Naive thymus-derived CD4-positive, alpha-beta T cell (primary cell): ENCODE measurements at regions not wholly inside any gene's neighbourhood (a gene's known extent, or its start where the extent isn't known, plus 50 kb on each side); places are given as distances from the start of the nearest gene placed in this dataset.

Experiments used
- ATAC-seq: fragments of 150-1000 bp; cut with Tn5 transposase; 2 replicates; pipeline ENCODE4 v1.10.0; 2021; ENCODE audit warnings: mild to moderate bottlenecking, moderate library complexity
- CTCF ChIA-PET: fragments of 350-600 bp; sonication (Branson Sonifier 250); formaldehyde crosslinking; loops from one replicate; lab custom pipeline; 2021; ENCODE audit warnings: antibody characterized with exemption; lab: Charles Lee
- POLR2A ChIA-PET: fragments of 350-600 bp; sonication (Branson Sonifier 250); formaldehyde crosslinking; loops from one replicate; lab custom pipeline; 2021; ENCODE audit warnings: antibody characterized with exemption, inconsistent platforms; lab: Charles Lee
- DNase-seq, 9 donors: peaks; one replicate each; pipeline versions ENCODE4 v3.0.0 to v3.0.0-alpha.2; 2020 to 2022; ENCODE audit warnings: mixed read lengths in 1 of 9
- H3K27ac ChIP-seq: one replicate; pipeline ENCODE4 v1.7.0; 2013; ENCODE audit warnings: mild to moderate bottlenecking, low read depth, low read length, moderate library complexity
- H3K27me3 ChIP-seq, 2 donors: one replicate each; pipeline ENCODE4 v1.7.0; 2013; ENCODE audit warnings: low read length in 2 of 2, mild to moderate bottlenecking in 2 of 2, moderate library complexity in 2 of 2; ENCODE audit not compliant: control insufficient read depth in 2 of 2, insufficient read depth in 2 of 2
- H3K36me3 ChIP-seq, 3 experiments: 1 replicate in 2 of 3; 2 replicates in 1 of 3; pipeline ENCODE4 v1.7.0; 2013; ENCODE audit warnings: low read length in 3 of 3, mild to moderate bottlenecking in 3 of 3, moderate library complexity in 1 of 3; ENCODE audit not compliant: insufficient read depth in 3 of 3, control insufficient read depth in 2 of 3
- H3K4me1 ChIP-seq, 2 donors: one replicate each; pipeline ENCODE4 v1.7.0; 2013; ENCODE audit warnings: low read length in 2 of 2, mild to moderate bottlenecking in 2 of 2, moderate library complexity in 1 of 2; ENCODE audit not compliant: control insufficient read depth in 2 of 2, insufficient read depth in 2 of 2
- H3K4me3 ChIP-seq: 2 replicates; pipeline ENCODE4 v1.7.0; 2013; ENCODE audit warnings: mild to moderate bottlenecking, low read length
- H3K9me3 ChIP-seq, 3 experiments: 1 replicate in 2 of 3; 2 replicates in 1 of 3; pipeline ENCODE4 v1.7.0; 2013; ENCODE audit warnings: low read length in 3 of 3; ENCODE audit not compliant: control insufficient read depth in 2 of 3
- H3K27ac Mint-ChIP-seq, 9 donors: one replicate each; pipeline ENCODE4 v1.8.0; 2020 to 2022; ENCODE audit warnings: mixed read lengths in 9 of 9, mild to moderate bottlenecking in 8 of 9, moderate library complexity in 5 of 9, inconsistent platforms in 2 of 9
- H3K27me3 Mint-ChIP-seq, 5 donors: one replicate each; pipeline ENCODE4 v1.8.0; 2021 to 2022; ENCODE audit warnings: mixed read lengths in 5 of 5, mild to moderate bottlenecking in 1 of 5
- H3K36me3 Mint-ChIP-seq, 5 donors: one replicate each; pipeline ENCODE4 v1.8.0; 2020 to 2022; ENCODE audit warnings: mixed read lengths in 5 of 5, mild to moderate bottlenecking in 3 of 5, inconsistent platforms in 1 of 5
- H3K4me1 Mint-ChIP-seq, 7 donors: one replicate each; pipeline ENCODE4 v1.8.0; 2020 to 2022; ENCODE audit warnings: mixed read lengths in 7 of 7, mild to moderate bottlenecking in 3 of 7, inconsistent platforms in 1 of 7
- H3K4me3 Mint-ChIP-seq, 10 donors: one replicate each; pipeline ENCODE4 v1.8.0; 2020 to 2022; ENCODE audit warnings: mild to moderate bottlenecking in 10 of 10, mixed read lengths in 10 of 10, moderate library complexity in 6 of 10, inconsistent platforms in 2 of 10
- H3K9me3 Mint-ChIP-seq, 11 donors: one replicate each; pipeline ENCODE4 v1.8.0; 2020 to 2022; ENCODE audit warnings: mixed read lengths in 11 of 11, mild to moderate bottlenecking in 4 of 11, inconsistent platforms in 1 of 11, moderate library complexity in 1 of 11
- intact Hi-C, 2 donors: fragments of 100-400 bp; cut with micrococcal nuclease; formaldehyde crosslinking; loops; one replicate each; pipeline ENCODE4 v1.15.1; 2023

- no peak overlapping the region for H3K4me3 Mint-ChIP-seq
- H3K27ac Mint-ChIP-seq: no peak overlapping the region
- Histone ChIP-seq H3K27me3 (no peaks in the 10 kb centered on the region), H3K9me3 (no peaks in the 10 kb centered on the region), H3K27ac (no peak overlapping the region), H3K4me3 (no peak overlapping the region), H3K4me1 (no peaks in the 10 kb centered on the region), H3K36me3 (no peaks in the 10 kb centered on the region)
- H3K4me1 Mint-ChIP-seq: peaks cover 0 to 4% (median 0%) of the 10 kb centered on the region in 7 donors
- no peak for ATAC-seq
- peaks cover 0 to 11% (median 0%) of the 10 kb centered on the region in 5 donors for H3K27me3 Mint-ChIP-seq
- no peak for DNase-seq
- peaks cover 0 to 6% (median 0%) of the 10 kb centered on the region in 11 donors for H3K9me3 Mint-ChIP-seq
- H3K36me3 Mint-ChIP-seq: peaks cover 0 to 4% (median 0%) of the 10 kb centered on the region in 5 donors
- ChIA-PET POLR2A (interaction anchor here (0.7 kb wide), 1 partner anchor 82 kb away, joined by 3 read pairs; no protein-coding TSS in a partner anchor), CTCF (no interaction called here)
- intact Hi-C loops: no loop called here
Observed at GRCh38 chr11:88448131-88448670, 110.7 kb upstream of the CTSC start.

GRCh38 chr11:88447281-88447680 is 109.7 kb upstream of the CTSC start:
- Mint-ChIP-seq H3K9me3 (peaks cover 0 to 6% (median 0%) of the 10 kb centered on the region in 11 donors), H3K4me3 (no peak overlapping the region), H3K36me3 (peaks cover 0 to 4% (median 0%) of the 10 kb centered on the region in 5 donors), H3K27ac (no peak overlapping the region), H3K4me1 (peaks cover 0 to 4% (median 0%) of the 10 kb centered on the region in 7 donors), H3K27me3 (peaks cover 0 to 11% (median 0%) of the 10 kb centered on the region in 5 donors)
- ChIA-PET POLR2A (no interaction called here), CTCF (no interaction called here)
- H3K4me3 ChIP-seq: no peak overlapping the region
- H3K9me3 ChIP-seq: no peaks in the 10 kb centered on the region
- no peaks in the 10 kb centered on the region for H3K4me1 ChIP-seq
- ATAC-seq: no peak
- no peaks in the 10 kb centered on the region for H3K27me3 ChIP-seq
- H3K27ac ChIP-seq: no peak overlapping the region
- DNase-seq: no peak
- intact Hi-C loops: no loop called here
- H3K36me3 ChIP-seq: no peaks in the 10 kb centered on the region

- H3K27ac Mint-ChIP-seq: no peak overlapping the region
- H3K4me1 ChIP-seq: no peaks in the 10 kb centered on the region
- peaks cover 0 to 5% (median 0%) of the 10 kb centered on the region in 5 donors for H3K27me3 Mint-ChIP-seq
- DNase-seq (no peak), ATAC-seq (no peak)
- no peak overlapping the region for H3K4me3 ChIP-seq
- no peak overlapping the region for H3K4me3 Mint-ChIP-seq
- H3K36me3 ChIP-seq: no peaks in the 10 kb centered on the region
- peaks cover 0 to 13% (median 0%) of the 10 kb centered on the region in 11 donors for H3K9me3 Mint-ChIP-seq
- ChIA-PET CTCF (no interaction called here), POLR2A (no interaction called here)
- no peaks in the 10 kb centered on the region for H3K9me3 ChIP-seq
- H3K27me3 ChIP-seq: no peaks in the 10 kb centered on the region
- intact Hi-C loops: no loop called here
- H3K4me1 Mint-ChIP-seq: peaks cover 0 to 18% (median 0%) of the 10 kb centered on the region in 7 donors
- peaks cover 0 to 14% (median 3%) of the 10 kb centered on the region in 5 donors for H3K36me3 Mint-ChIP-seq
- no peak overlapping the region for H3K27ac ChIP-seq
Observed at GRCh38 chr11:88439356-88439755, 101.8 kb upstream of the CTSC start.

- ChIA-PET CTCF (no interaction called here), POLR2A (no interaction called here)
- Histone ChIP-seq H3K4me3 (no peak overlapping the region), H3K27me3 (no peaks in the 10 kb centered on the region), H3K27ac (no peak overlapping the region), H3K9me3 (no peaks in the 10 kb centered on the region), H3K4me1 (no peaks in the 10 kb centered on the region), H3K36me3 (no peaks in the 10 kb centered on the region)
- DNase-seq: no peak
- no peak for ATAC-seq
- intact Hi-C loops: no loop called here
- Mint-ChIP-seq H3K4me3 (no peak overlapping the region), H3K9me3 (peaks cover 0 to 18% (median 0%) of the 10 kb centered on the region in 11 donors), H3K27ac (no peak overlapping the region), H3K27me3 (peaks cover 0 to 5% (median 0%) of the 10 kb centered on the region in 5 donors), H3K4me1 (peaks cover 0 to 19% (median 0%) of the 10 kb centered on the region in 7 donors), H3K36me3 (peaks cover 0 to 18% (median 3%) of the 10 kb centered on the region in 5 donors)
Observed at GRCh38 chr11:88438721-88439120, 101.2 kb upstream of the CTSC start.

GRCh38 chr11:88435415-88435814 is 97.9 kb upstream of the CTSC start:
- peaks cover 0 to 19% (median 0%) of the 10 kb centered on the region in 7 donors for H3K4me1 Mint-ChIP-seq

GRCh38 chr11:88434333-88434976 is 96.9 kb upstream of the CTSC start:
- no peak for DNase-seq
- ATAC-seq: no peak
- Mint-ChIP-seq H3K27me3 (peaks cover 0 to under 1% (median 0%) of the 10 kb centered on the region in 5 donors), H3K9me3 (peaks cover 0 to 15% (median 0%) of the 10 kb centered on the region in 11 donors), H3K4me3 (no peak overlapping the region), H3K36me3 (peaks cover 0 to 24% (median 3%) of the 10 kb centered on the region in 5 donors), H3K4me1 (peaks cover 0 to 19% (median 0%) of the 10 kb centered on the region in 7 donors), H3K27ac (no peak overlapping the region)
- ChIA-PET CTCF (interaction anchor here (0.6 kb wide), 1 partner anchor 79 kb away, joined by 3 read pairs; no protein-coding TSS in a partner anchor), POLR2A (no interaction called here)
- no peak overlapping the region for H3K4me3 ChIP-seq
- no peak overlapping the region for H3K27ac ChIP-seq
- intact Hi-C loops: no loop called here
- no peaks in the 10 kb centered on the region for H3K27me3 ChIP-seq
- no peaks in the 10 kb centered on the region for H3K9me3 ChIP-seq
- no peaks in the 10 kb centered on the region for H3K4me1 ChIP-seq
- H3K36me3 ChIP-seq: no peaks in the 10 kb centered on the region

More at GRCh38 chr11:88435415-88435814, 97.9 kb upstream of the CTSC start:
- ATAC-seq: no peak
- H3K4me1 ChIP-seq: no peaks in the 10 kb centered on the region
- no peaks in the 10 kb centered on the region for H3K27me3 ChIP-seq
- ChIA-PET CTCF (no interaction called here), POLR2A (no interaction called here)
- H3K9me3 Mint-ChIP-seq: peaks cover 0 to 15% (median 0%) of the 10 kb centered on the region in 11 donors
- no peaks in the 10 kb centered on the region for H3K9me3 ChIP-seq
- no peak for DNase-seq
- peak overlapping the region in 1 of 10 donors; percentile 11 for H3K4me3 Mint-ChIP-seq
- no peaks in the 10 kb centered on the region for H3K36me3 ChIP-seq
- H3K36me3 Mint-ChIP-seq: peaks cover 0 to 21% (median 3%) of the 10 kb centered on the region in 5 donors
- H3K27me3 Mint-ChIP-seq: peaks cover 0 to 5% (median 0%) of the 10 kb centered on the region in 5 donors
- intact Hi-C loops: no loop called here
- peak overlapping the region in 1 of 9 donors; percentile 58 for H3K27ac Mint-ChIP-seq
- H3K4me3 ChIP-seq: no peak overlapping the region
- no peak overlapping the region for H3K27ac ChIP-seq
